ENCODE measurements at regions not wholly inside any gene's neighbourhood (a gene's known extent, or its start where the extent isn't known, plus 50 kb on each side); places are given as distances from the start of the nearest gene placed in this dataset.

DNA sequence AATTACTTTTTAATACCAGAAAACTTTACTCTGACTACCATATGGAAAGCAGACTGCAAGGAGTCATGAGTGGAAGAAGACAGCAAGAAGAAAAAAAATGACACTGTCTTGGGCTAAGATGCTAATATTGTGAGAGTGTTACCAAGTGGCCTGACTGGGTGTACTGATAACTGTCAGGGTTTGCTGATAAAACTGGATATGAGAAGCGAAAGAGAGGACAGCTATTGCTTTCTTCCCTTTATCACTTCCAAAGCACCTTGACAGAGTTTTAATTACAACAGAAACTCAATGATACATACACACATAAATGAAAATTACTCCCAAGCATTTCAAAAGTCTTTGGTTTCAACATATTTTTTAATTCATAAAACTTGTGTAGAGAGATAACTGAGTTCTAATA, 368.5 kb downstream of the ZEB2 start (continued):
- TF ChIP-seq JUND (IDR thresholded peaks at IDR 0.05; ENCODE audit: borderline replicate concordance, low read depth, low read length) (peak; percentile 47; the same call in 1 of the 2 replicates), JUND (tag; IDR thresholded peaks at IDR 0.05; ENCODE audit: borderline replicate concordance, low read depth, low read length) (peak; percentile 35; the same call in 1 of the 3 replicates), SIN3A (IDR thresholded peaks at IDR 0.05; ENCODE audit: borderline replicate concordance in 2 of 2, control insufficient read depth in 1 of 2, low read depth in 2 of 2, low read length in 2 of 2) (no peak), NFRKB (IDR thresholded peaks at IDR 0.05; ENCODE audit: low read depth) (no peak), KLF13 (tag; IDR thresholded peaks at IDR 0.05; ENCODE audit: borderline replicate concordance, low read depth) (no peak), HDAC8 (tag; IDR thresholded peaks at IDR 0.05) (no peak), PPARD (CRISPR knock-in tag; IDR thresholded peaks at IDR 0.05) (no peak), PCBP2 (IDR thresholded peaks at IDR 0.05; ENCODE audit: low read depth, low read length, poor library complexity, severe bottlenecking) (no peak), ZBTB34 (CRISPR knock-in tag; IDR thresholded peaks at IDR 0.05) (no peak), SETDB1 (IDR thresholded peaks at IDR 0.05; ENCODE audit: low read length) (no peak), HMGN3 (IDR thresholded peaks at IDR 0.05; ENCODE audit: borderline replicate concordance, extremely low read depth, insufficient read length, low read depth, low read length) (peak; percentile 64), ZNF133 (CRISPR knock-in tag; IDR thresholded peaks at IDR 0.05) (no peak), ZKSCAN3 (CRISPR knock-in tag; IDR thresholded peaks at IDR 0.05) (no peak), ZNF76 (CRISPR knock-in tag; IDR thresholded peaks at IDR 0.05; ENCODE audit: borderline replicate concordance) (no peak), ETS2 (tag; IDR thresholded peaks at IDR 0.05; ENCODE audit: borderline replicate concordance, poor library complexity, severe bottlenecking) (no peak), ZNF444 (CRISPR knock-in tag; IDR thresholded peaks at IDR 0.05) (no peak), HES1 (IDR thresholded peaks at IDR 0.05; ENCODE audit: low read depth) (0 out of 2 replicates have a peak, but pooled peaks have one; percentile 22), BHLHE40 (IDR thresholded peaks at IDR 0.05; ENCODE audit: low read length) (no peak), ZNF436 (CRISPR knock-in tag; IDR thresholded peaks at IDR 0.05) (no peak), SMARCA4 (IDR thresholded peaks at IDR 0.05) (peak; percentile 93)
- TF ChIP-seq, protein P1, sequence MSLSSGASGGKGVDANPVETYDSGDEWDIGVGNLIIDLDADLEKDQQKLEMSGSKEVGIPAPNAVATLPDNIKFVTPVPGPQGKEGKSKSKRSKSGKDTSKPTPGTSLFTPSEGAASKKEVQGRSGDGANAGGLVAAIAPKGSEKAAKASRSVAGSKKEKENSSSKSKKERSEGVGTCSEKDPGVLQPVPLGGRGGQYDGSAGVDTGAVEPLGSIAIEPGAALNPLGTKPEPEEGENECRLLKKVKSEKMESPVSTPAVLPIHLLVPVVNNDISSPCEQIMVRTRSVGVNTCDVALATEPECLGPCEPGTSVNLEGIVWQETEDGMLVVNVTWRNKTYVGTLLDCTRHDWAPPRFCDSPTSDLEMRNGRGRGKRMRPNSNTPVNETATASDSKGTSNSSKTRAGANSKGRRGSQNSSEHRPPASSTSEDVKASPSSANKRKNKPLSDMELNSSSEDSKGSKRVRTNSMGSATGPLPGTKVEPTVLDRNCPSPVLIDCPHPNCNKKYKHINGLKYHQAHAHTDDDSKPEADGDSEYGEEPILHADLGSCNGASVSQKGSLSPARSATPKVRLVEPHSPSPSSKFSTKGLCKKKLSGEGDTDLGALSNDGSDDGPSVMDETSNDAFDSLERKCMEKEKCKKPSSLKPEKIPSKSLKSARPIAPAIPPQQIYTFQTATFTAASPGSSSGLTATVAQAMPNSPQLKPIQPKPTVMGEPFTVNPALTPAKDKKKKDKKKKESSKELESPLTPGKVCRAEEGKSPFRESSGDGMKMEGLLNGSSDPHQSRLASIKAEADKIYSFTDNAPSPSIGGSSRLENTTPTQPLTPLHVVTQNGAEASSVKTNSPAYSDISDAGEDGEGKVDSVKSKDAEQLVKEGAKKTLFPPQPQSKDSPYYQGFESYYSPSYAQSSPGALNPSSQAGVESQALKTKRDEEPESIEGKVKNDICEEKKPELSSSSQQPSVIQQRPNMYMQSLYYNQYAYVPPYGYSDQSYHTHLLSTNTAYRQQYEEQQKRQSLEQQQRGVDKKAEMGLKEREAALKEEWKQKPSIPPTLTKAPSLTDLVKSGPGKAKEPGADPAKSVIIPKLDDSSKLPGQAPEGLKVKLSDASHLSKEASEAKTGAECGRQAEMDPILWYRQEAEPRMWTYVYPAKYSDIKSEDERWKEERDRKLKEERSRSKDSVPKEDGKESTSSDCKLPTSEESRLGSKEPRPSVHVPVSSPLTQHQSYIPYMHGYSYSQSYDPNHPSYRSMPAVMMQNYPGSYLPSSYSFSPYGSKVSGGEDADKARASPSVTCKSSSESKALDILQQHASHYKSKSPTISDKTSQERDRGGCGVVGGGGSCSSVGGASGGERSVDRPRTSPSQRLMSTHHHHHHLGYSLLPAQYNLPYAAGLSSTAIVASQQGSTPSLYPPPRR (CRISPR knock-in tag; IDR thresholded peaks at IDR 0.05; ENCODE audit: borderline replicate concordance) = no peak
- TF ChIP-seq, protein P2, sequence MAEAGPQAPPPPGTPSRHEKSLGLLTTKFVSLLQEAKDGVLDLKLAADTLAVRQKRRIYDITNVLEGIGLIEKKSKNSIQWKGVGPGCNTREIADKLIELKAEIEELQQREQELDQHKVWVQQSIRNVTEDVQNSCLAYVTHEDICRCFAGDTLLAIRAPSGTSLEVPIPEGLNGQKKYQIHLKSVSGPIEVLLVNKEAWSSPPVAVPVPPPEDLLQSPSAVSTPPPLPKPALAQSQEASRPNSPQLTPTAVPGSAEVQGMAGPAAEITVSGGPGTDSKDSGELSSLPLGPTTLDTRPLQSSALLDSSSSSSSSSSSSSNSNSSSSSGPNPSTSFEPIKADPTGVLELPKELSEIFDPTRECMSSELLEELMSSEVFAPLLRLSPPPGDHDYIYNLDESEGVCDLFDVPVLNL (CRISPR knock-in tag; IDR thresholded peaks at IDR 0.05; ENCODE audit: low read depth) = no peak
